GM18861 (cell line): ENCODE measurements at regions not wholly inside any gene's neighbourhood (a gene's known extent, or its start where the extent isn't known, plus 50 kb on each side); places are given as distances from the start of the nearest gene placed in this dataset.

Experiments
- ATAC-seq: cut with Tn5 transposase; IDR thresholded peaks from one replicate; pipeline ENCODE4 v1.9.1; 2021; ENCODE audit not compliant: unreplicated experiment

DNA sequence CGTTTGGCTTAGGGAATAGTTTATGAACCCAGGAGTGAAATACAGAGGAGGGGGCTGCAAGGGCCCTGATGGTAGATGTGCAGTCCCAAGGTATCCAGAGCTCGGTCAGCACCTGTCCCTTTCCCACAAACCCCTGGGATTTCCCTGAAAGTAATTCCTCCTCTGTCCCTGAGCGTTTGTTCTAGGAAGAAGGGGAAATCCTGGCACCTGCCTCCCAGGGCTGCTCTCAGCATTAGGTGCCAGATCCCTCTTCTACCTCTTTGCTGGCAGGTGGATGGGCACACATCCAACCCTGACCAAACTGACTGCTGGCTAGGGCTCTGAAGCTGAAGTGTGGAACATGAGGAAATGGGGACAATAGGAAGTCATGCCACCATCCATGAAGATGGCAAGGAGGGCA lies 824.0 kb downstream of the SLC4A3 start:
- ATAC-seq = no peak

DNA sequence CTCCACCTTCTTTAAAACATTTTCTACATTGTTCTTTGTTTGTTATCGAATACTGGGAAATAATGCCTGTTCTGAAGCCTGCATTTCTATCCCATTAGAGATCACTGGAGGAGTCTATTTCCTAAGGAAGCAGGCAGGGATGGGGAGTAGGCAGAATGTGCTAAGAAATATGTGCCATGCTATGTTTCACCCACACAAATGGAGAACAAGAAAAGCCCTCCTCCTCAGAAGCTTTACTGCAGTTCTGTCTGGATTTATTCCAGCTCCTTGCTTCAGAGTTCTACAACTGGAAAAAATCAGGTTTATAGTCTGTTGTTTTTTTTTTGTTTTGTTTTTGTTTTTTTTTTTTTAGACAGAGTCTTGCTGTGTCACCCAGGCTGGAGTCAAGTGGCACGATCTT lies 825.1 kb downstream of the SLC4A3 start:
- ATAC-seq = no peak

DNA sequence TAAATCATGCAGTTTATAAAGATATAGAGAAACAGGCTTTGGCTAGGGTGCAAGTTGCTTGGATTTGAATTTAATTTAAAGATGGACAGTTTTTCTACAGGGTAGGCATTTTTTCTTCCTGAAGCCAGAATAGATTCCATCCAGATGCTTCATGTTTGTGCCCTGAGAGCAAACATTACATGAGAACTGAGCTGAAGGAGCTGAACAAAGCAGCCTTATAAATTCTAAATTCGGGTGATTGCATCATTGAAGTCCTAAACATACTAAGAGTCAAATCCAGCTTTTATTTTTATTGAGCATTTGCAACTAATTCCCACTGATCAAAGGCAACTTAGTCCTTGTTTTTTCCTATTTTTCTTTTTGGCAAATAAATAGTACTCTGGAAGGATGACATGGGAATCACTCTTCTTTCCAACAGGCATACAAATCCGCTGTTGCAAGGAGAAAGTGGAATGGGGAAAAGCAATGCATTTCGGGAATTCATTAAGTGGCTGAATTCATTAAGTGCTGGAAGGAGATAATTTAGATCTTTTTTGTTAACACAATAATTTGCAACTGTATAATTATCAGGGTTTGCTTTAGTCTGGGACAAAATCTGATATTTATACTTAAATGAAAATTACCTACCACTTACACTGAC lies 828.0 kb downstream of the SLC4A3 start:
- no peak for ATAC-seq

DNA sequence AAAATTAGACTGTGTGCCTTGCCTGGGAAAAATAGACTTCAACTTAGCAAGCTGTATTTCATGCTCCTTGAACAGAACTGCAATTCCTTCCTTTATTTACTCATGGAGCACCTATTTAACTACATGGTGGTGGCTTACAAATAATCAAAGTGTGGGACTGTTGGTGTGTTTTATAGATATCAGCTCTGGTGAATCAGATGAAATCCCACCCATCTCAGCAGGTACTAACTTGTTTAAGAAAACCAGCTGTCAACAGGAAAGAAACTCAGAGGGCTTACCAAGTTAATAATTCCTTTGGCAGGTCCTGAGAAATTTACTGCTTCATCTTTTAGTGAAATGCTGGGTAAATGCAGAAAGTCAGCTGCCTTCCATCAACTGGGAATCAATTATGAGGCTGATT lies 830.6 kb downstream of the SLC4A3 start:
- ATAC-seq = no peak

DNA sequence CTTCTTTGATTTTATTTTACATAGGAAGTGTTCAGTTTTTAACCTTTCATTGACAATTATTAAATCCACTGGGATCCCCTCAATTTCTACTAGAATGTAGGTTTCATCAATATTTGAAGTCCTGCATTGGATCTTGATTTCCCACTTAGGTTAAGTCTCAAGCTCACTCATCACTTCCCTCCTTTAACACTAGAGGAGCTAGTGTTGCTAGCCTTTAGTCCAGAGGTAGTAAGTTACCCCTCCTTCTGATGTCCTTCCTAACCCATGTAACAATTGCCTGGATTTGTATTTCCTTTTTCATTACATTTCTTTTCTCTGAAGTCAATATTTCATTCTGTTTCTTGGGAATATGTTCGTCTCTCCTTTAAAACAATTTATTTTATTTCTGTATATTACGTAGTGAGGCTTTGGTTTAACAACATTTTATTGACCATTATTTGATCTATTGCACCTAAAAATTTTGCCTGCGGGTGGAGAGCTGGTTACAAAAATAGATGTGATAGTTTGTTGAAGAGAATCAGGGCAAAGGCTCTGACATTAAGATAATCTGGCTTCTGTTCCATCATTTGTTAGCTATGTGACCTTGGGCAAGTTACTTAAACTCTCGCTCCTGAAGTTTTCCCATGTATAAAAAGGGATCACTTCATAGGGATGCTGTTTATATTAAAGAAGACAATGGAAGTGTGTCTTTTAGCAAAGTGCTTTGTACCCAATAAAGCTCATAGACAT lies 833.0 kb downstream of the SLC4A3 start:
- ATAC-seq = no peak

DNA sequence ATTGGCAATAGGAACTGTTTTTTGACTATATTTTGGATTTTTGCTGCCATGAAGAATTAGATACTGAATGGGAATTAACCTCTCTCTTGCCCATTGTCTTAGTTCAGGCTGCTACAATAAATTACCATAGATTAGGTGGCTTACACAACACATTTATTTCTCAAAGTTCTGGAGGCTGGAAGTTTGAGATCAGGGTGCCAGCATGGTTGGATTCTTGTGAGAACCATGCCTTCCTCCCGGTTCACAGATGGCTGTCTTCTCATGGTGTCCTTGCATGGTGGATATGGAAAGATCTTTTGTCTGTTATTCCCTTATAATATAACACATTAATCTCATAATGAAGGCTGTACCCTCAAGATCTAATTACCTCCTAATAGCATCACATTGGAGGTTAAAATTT lies 836.4 kb downstream of the SLC4A3 start:
- ATAC-seq = no peak

DNA sequence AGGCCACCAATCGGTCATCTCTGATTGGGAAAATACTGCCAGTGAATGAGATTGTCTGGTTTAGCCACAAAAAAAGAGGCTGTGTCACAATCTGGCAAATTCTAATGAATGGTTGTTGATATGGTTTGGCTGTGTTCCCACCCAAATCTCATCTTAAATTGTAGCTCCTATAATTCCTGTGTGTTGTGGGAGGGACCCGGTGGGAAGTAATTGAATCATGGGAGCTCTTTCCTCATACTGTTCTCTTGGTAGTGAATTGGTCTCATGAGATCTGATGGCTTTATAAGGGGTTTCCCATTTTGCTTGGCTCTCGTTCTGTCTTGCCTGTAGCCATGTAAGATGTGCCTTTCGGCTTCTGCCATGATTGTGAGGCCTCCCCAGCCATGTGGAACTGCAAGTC lies 838.3 kb downstream of the SLC4A3 start:
- ATAC-seq = no peak

DNA sequence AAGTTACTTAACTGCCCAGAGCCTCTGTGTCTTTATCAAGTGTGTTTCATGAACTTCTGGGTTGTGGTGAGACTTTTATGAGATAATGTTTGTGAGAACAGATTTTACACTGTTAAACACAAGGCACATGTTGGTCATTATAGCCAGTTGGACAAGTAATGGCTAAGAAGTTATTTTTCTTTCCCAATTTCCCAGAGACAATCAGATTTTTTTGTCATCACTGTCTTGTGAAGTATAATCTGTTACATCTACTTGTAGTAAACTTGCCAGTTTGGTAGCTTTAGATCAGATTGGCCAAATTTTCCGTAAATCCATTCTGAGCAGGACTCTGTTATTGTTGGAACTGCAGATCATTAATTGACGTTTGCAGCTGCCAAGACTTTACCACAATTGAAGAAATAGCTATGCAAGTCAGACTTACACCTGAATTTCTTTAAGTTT lies 838.8 kb downstream of the SLC4A3 start:
- no peak for ATAC-seq

DNA sequence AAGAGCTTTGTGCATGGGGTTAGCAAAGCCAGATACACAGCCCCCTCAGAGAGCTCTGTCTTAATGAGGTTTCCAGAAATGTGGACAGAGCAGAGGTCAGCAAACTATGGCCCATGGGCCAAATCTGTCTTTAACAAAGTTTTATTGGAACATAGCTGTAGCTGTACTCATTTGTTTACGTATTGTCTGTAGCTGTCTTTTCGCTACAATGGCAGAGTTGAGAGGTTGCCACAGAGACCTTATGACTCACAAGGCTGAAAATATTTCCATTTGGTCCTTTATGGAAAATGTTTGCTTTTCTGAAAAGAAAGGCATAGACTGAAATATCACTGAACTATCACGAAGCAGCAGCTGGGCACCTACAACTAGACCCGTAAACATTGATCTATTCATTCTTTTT lies 841.8 kb downstream of the SLC4A3 start:
- no peak for ATAC-seq

DNA sequence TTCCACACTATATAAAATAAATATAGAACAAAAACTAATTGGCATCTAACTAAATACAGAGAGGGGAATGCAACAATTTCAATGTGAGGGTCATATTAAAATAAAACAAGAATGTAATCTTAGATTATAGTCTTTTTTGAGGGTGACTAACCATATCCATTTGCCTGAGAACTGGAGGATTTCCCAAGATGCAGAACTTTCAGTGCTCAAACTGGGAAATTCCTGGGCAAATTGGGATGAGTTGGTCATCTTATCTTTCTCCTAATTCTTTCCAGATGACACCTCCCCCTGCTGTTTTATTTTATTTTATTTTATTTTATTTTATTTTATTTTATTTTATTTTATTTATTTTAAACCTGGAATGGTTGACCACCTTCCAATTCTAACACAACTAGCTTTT lies 846.2 kb downstream of the SLC4A3 start:
- ATAC-seq = no peak

DNA sequence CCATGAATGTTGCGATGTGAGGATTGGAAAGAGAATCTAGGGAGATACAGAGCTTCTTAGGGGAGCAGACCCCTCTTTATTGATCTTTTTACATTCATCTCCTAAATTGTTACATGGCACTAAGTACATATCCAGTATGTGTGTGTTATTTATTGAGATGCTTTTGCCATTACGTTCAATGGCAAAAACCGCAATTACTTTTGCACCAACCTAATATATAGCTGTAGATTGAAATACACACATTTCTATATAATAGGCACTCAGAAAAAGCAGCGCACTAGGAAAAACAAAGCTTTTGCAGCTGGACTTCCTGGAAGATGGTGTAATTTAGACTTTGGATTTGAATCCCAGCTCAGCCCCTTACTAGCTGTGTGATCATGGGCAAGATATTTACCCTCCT lies 849.4 kb downstream of the SLC4A3 start:
- ATAC-seq = no peak

DNA sequence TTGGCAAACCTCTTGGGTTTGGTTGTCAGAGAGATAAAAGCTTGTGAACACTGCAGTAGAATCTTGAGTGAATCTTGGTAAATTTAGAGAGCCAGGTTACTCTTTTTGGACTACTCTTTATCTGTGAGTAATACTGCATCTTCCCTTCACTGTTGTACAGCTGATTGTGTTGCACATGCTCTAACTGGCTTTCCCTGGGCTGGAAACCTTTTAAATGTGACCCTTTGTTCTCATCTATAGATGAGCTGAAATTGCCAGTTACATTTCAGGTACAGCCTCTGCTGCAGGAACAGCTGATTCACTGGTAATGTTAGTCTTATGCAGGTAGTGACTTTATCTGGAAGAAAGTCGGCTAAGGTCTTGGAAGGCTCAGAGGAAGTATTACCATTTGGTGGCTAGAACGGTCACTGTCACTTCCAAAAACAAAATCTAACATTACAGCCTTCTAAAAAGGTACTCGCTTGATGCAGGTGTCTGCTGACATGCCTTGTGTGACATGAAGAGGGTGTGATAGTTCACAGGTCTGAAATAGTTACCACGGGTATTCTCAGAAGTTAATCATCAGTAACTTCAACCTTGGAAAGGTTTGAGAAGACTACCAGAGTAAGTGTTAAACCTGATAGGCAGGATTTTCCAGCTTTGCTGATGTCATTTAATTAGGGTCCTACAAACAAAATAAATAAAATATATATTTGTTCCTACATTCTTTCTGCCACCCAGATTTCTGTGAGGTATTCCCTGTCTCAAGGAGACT lies 851.1 kb downstream of the SLC4A3 start:
- ATAC-seq = no peak

DNA sequence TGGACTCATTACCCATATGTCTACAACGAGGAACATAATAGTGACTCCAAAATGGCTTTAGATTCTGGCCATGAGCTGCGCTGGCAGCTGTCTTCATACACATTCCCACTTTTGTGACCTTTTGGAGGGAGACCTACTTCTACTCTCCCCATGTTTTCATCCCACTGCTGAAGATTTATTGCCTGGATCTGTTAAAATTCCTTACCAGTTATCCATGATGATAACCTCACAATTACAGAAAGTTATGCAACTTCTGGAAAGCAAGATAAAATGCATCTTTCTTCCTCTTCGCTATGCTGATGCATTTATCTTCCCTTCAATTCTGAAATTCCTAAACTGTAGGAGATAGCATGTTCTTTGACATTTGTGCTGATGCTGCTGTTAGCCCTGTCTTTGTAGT lies 855.3 kb downstream of the SLC4A3 start:
- ATAC-seq = no peak

DNA sequence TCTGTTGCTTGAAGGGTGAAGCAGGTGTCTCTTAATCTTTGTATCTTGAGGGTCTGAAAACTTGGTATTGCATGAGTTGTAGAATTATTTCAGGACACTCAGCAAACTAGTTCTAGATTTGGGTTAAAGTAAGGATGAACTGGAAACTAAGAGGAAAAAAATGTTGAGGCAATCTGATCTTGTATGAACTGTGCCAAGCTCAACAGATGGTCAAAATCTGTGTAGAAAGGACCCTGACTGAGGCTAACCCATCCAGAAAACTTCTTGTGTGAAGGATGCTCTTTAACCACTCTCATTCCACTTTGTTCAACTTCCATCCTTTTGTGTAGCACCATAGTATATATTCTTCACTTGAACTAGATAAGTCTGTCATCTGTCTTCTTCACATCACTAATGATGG lies 861.7 kb downstream of the SLC4A3 start:
- no peak for ATAC-seq

DNA sequence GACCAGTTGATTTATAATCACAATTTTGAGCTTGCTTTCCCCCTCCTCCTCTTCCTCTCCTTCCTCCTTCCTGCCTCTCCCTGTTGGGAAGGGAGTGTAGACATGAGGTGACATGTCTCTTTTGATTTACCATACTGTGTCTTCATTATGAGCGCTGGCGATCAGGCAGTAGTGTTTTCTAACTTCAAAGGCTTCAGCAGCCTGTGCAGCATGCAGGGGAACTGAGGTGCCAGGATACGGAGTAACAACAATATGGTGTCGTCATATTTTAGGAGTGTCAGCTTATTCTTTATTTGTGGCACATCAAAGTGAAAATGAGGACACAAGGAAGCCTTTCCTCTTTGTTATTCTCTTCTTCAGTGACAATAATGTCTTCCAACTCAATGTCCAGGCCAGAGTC lies 864.2 kb downstream of the SLC4A3 start:
- no peak for ATAC-seq

DNA sequence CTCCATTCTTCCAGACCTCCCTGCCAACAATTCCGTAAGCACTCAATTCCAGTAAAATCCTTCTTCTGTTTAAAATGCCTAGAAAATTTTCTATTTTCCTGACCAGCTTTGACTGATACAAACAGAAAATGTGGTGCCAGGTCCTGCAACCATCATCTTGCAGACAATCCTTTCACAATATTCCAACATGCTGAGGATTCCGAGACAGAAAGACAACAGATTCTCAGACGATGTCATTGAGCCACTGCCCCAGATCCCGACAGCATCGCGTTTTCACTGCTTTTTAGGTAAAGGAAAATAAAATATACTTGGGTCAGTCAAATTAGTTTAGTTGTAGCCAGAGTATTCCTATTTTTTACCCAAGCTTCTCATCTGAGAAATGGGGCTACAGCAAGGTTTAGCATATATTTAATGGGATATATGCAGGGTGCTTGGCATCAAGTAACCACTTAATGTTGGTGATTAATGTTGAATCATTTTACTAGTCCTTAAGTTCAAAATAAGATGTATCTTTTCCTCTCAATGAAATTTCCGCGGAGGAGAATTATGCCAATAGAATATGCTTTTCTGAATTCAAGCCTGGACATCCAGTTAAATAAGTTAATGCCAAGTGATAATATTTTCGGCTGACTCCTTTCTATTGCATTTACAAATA lies 866.6 kb downstream of the SLC4A3 start:
- ATAC-seq = no peak

DNA sequence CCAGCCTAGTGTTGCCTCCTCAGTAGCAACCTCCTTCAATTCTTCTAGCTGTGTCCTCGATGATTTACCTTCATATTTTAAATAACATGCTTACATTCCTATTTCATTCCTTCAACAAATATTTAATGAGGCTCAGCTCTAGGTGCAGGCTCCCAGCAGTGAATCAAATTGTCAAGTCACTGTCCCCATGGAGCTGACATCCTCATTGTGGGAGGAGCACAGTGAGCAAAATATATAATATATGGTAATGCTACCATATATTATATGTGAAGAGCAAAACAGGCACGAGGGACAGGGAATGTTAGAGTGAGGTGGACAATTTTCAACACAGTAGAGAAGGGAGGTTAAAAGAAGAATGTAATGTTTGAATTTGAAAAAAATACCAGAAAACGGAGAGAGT lies 869.1 kb downstream of the SLC4A3 start:
- ATAC-seq = no peak

DNA sequence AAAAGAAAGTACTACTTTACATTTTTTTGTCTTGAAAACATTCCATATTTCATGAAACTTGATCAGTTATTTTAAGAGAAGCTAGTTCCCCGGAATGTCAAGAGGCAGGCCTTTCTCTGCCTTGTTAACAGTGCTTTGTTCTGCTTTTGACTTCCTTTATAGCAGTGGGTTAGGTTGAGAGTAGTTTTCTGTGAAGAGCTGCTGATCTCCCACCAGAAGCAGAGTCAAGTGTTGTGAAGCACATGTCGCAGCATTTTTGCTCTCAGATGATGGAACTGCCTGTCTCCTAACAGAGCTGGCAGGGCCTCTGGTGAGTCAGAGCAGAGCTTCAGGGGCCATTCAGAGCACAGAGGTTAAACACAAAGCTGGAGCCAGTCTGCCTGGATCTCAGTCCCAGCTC lies 871.8 kb downstream of the SLC4A3 start:
- no peak for ATAC-seq

DNA sequence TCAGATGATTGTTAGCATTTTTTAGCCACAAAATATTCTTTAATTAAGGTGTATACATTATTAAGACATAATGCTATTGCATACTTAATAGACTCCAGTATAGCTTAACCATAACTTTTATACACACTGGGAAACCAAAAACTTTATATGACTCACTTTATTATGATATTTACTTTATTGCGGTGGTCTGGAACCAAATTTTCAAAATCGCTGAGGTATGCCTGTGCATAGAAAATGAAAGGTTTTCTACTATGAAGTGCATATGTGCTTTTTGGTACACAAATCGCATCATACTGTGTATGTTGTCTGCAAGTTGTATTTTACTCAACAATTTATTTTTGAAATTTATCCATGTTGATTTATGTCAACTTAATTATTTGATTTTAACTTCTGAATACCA lies 875.1 kb downstream of the SLC4A3 start:
- no peak for ATAC-seq

DNA sequence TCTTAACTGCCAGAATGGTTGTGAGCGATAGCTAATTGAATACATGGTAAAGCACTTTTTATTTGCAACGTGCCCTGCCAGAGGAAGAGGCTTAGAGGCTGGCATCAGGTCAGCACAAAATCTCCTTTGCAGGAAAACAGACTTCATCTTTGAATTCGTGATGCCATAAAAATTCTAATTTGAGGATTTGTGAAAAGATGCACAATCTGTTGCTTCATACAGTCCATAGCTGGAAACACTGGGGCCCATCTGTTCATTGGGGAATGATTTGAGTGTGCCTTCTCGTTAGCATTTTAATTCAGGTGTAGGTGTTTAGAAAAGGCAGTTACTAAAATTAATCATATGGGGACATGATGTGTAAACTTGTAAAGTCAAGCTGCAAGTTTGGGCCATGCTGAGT lies 876.0 kb downstream of the SLC4A3 start:
- no peak for ATAC-seq

DNA sequence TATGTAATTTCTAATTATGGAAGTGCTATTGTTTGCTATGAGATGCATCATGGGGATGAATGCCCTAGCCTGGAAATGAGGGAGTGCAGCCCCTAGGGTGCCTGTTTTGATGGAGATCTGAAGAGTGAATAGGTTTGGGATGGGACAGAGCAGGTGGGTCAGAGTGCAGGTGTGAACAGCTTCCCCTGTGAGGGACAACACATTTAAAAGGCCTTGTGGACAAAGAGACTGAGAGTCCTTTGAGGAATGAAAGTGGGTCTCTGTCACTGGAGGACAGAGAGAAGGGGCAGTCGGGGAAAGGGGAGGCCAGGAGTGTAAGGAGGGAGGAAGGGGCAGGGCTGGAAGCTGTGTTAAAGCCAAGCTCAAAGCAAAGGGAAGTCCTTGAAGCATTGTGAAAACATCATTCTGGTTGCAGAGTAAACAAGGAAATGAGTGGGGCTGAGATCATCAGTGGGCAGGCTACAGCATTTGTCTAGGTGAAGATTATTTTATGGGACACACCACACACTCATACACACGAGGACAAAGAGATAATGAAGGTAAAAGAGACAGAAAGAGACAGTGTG lies 877.6 kb downstream of the SLC4A3 start:
- no peak for ATAC-seq
